KMS-11 (cell line): ENCODE measurements at regions not wholly inside any gene's neighbourhood (a gene's known extent, or its start where the extent isn't known, plus 50 kb on each side); places are given as distances from the start of the nearest gene placed in this dataset.

ENCODE experiments used
- H2AFZ ChIP-seq: fragments of 200-600 bp; sonication (generic); 2 replicates; pipeline ENCODE4 v1.6.1; 2016; ENCODE audit warnings: antibody characterized with exemption, mixed run types, low read depth
- H3K27ac ChIP-seq: fragments of 200-600 bp; sonication (generic); 2 replicates; pipeline ENCODE4 v1.6.1; 2016; ENCODE audit warnings: mild to moderate bottlenecking, mixed run types
- H3K27me3 ChIP-seq: fragments of 200-600 bp; sonication (generic); 2 replicates; pipeline ENCODE4 v1.6.1; 2017; ENCODE audit warnings: mild to moderate bottlenecking, low read depth, mixed run types, moderate library complexity; ENCODE audit not compliant: insufficient read depth
- H3K36me3 ChIP-seq: fragments of 200-600 bp; sonication (generic); 2 replicates; pipeline ENCODE4 v1.6.1; 2017; ENCODE audit warnings: mild to moderate bottlenecking, mixed run types; ENCODE audit not compliant: insufficient read depth
- H3K4me1 ChIP-seq: fragments of 200-600 bp; sonication (generic); 2 replicates; pipeline ENCODE4 v1.6.1; 2016; ENCODE audit warnings: mild to moderate bottlenecking, low read depth, mixed run types; ENCODE audit not compliant: poor library complexity, severe bottlenecking
- H3K4me2 ChIP-seq: fragments of 200-600 bp; sonication (generic); 2 replicates; pipeline ENCODE4 v1.7.0; 2016; ENCODE audit warnings: mild to moderate bottlenecking, mixed run types
- H3K4me3 ChIP-seq: fragments of 200-600 bp; sonication (generic); IDR thresholded peaks from 2 replicates; pipeline ENCODE4 v1.6.1; 2017; ENCODE audit warnings: low read depth, low read length, mixed read lengths; ENCODE audit not compliant: insufficient read depth
- H3K79me2 ChIP-seq: fragments of 200-600 bp; sonication (generic); 2 replicates; pipeline ENCODE4 v1.6.1; 2016; ENCODE audit warnings: low read depth, mixed run types; ENCODE audit not compliant: insufficient read depth
- H3K9ac ChIP-seq: fragments of 200-600 bp; sonication (generic); 2 replicates; pipeline ENCODE4 v1.6.1; 2016; ENCODE audit warnings: mild to moderate bottlenecking, mixed run types
- H4K20me1 ChIP-seq: fragments of 200-600 bp; sonication (generic); 2 replicates; pipeline ENCODE4 v1.6.1; 2016; ENCODE audit warnings: mild to moderate bottlenecking, mixed run types; ENCODE audit not compliant: insufficient read depth
- TF ChIP-seq, protein P1 (sequence below): fragments of 200-600 bp; sonication (generic); conservative IDR thresholded peaks from 2 replicates; pipeline ENCODE4 v1.6.1; 2017; ENCODE audit warnings: low read depth, mild to moderate bottlenecking, antibody characterized with exemption, low read length, moderate library complexity, mixed read lengths

DNA sequence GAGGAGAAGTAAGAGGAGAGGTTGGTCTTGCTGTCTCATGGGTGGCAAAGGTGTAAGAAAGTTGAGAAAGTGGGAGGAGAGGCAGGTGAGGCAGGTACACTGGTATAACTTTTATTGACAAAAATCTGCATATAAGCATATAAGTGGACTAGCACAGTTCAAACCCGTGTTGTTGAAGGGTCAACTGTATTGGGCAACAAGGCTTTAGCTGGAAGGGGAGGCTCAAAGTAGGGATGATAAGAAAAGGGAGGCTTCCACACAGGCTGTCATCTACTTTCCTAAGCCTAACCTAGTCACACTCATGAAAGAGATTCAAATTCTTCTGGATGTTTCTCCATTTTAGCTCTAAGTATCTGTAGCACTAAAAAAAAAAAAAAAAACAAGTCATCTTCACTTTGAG, 188.1 kb upstream of the SEMA6D start:
- Histone ChIP-seq H3K9ac (no peak overlapping the region), H2AFZ (no peak overlapping the region), H3K27ac (no peak overlapping the region), H3K79me2 (no peaks in the 10 kb centered on the region), H3K4me1 (peaks cover 24% of the 10 kb centered on the region), H3K4me2 (no peak overlapping the region), H3K4me3 (no peak overlapping the region), H3K27me3 (no peaks in the 10 kb centered on the region), H3K36me3 (no peaks in the 10 kb centered on the region), H4K20me1 (no peaks in the 10 kb centered on the region)
- TF ChIP-seq, protein P1, sequence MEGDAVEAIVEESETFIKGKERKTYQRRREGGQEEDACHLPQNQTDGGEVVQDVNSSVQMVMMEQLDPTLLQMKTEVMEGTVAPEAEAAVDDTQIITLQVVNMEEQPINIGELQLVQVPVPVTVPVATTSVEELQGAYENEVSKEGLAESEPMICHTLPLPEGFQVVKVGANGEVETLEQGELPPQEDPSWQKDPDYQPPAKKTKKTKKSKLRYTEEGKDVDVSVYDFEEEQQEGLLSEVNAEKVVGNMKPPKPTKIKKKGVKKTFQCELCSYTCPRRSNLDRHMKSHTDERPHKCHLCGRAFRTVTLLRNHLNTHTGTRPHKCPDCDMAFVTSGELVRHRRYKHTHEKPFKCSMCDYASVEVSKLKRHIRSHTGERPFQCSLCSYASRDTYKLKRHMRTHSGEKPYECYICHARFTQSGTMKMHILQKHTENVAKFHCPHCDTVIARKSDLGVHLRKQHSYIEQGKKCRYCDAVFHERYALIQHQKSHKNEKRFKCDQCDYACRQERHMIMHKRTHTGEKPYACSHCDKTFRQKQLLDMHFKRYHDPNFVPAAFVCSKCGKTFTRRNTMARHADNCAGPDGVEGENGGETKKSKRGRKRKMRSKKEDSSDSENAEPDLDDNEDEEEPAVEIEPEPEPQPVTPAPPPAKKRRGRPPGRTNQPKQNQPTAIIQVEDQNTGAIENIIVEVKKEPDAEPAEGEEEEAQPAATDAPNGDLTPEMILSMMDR = no peak

DNA sequence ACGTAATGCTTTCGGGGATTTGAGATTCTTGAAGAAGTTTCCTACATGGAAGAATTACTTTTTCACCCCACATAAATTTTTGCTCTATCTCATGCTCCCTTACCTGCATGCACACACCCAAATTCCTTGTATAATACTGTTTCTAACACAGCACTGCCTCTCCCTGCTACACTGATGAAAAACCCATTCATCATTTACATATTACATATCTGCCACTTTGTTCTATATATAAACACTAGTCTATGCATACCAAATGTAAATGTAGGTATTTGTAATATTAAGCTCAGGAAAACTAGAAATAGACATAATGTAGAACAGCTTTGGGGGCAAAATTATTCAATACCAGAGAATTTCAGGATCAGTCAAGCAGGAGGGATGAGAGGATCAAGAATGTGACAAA, 182.6 kb upstream of the SEMA6D start:
- H3K36me3 ChIP-seq = no peaks in the 10 kb centered on the region
- H3K9ac ChIP-seq = no peak overlapping the region
- H3K79me2 ChIP-seq = no peaks in the 10 kb centered on the region
- TF ChIP-seq, protein P1 = no peak
- no peak overlapping the region for H3K27ac ChIP-seq
- H2AFZ ChIP-seq = no peak overlapping the region
- no peak overlapping the region for H3K4me2 ChIP-seq
- H3K4me1 ChIP-seq = no peaks in the 10 kb centered on the region
- H3K27me3 ChIP-seq = no peaks in the 10 kb centered on the region
- no peak overlapping the region for H3K4me3 ChIP-seq
- no peaks in the 10 kb centered on the region for H4K20me1 ChIP-seq

DNA sequence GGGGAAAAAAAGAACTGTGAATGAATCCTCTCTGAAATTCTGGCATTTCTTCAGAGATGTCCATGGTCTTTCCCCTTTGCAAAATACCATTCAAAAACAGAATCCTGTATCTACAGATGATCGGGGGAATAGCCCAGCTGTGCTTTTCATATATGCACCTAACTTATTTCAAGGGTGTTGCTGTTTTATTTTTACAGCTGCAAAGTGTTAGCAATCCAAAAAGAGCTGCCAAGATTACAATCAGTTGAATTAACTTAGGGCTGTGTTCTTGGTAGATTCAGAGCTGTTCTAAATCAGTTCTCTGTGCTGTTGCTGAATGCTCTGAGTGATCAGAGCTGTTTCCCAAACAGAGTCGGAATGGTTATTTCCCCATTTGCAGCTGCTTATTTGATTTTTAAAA, 175.7 kb upstream of the SEMA6D start:
- Histone ChIP-seq H3K79me2 (no peaks in the 10 kb centered on the region), H3K36me3 (no peaks in the 10 kb centered on the region), H4K20me1 (no peaks in the 10 kb centered on the region), H3K9ac (no peak overlapping the region), H3K4me1 (no peaks in the 10 kb centered on the region), H3K27me3 (no peaks in the 10 kb centered on the region), H2AFZ (no peak overlapping the region), H3K4me2 (no peak overlapping the region), H3K27ac (no peak overlapping the region), H3K4me3 (no peak overlapping the region)
- TF ChIP-seq, protein P1 = no peak

DNA sequence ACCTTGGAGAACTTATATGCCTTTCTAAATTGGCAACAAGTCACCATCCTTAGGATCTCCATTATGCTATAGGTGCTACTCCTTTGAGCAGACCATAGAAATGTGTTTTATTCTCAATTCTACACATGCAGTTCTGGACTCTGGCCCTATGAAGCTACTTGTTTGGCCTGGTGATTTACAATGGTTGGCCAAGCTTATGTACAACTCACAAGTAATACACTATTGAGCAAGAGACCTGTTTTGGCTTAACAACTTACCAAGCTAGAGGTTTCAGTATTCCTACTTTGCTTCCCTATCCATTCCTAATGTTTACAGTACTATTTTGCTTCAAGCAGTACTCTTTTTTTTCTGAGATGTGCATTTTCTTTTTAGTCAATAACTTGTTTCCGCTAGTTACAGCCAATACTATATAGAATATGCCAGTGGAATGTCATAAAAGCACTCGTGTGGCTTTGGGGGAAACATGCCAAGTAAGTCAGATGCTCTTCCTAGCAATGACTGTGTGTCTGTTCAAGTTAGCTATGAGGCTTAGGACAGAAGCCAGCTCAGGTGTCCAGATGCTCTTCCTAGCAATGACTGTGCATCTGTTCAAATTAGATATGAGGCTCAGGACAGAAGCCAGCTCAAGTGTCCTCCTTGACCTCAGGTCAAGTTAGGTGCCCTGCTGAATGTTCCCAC, 174.9 kb upstream of the SEMA6D start:
- TF ChIP-seq, protein P1 = no peak
- no peaks in the 10 kb centered on the region for H4K20me1 ChIP-seq
- no peak overlapping the region for H3K9ac ChIP-seq
- H3K79me2 ChIP-seq = no peaks in the 10 kb centered on the region
- H3K4me2 ChIP-seq = no peak overlapping the region
- H3K27me3 ChIP-seq = no peaks in the 10 kb centered on the region
- H3K4me1 ChIP-seq = peaks cover 7% of the 10 kb centered on the region
- no peaks in the 10 kb centered on the region for H3K36me3 ChIP-seq
- H2AFZ ChIP-seq = no peak overlapping the region
- H3K27ac ChIP-seq = no peak overlapping the region
- no peak overlapping the region for H3K4me3 ChIP-seq
